LNCAP (cell line): ENCODE measurements at regions not wholly inside any gene's neighbourhood (a gene's known extent, or its start where the extent isn't known, plus 50 kb on each side); places are given as distances from the start of the nearest gene placed in this dataset.

Experiments
- CTCF ChIP-seq: fragments of 450-650 bp; IDR thresholded peaks from 2 replicates; pipeline ENCODE4 v1.5.1; 2017; ENCODE audit warnings: mild to moderate bottlenecking

DNA sequence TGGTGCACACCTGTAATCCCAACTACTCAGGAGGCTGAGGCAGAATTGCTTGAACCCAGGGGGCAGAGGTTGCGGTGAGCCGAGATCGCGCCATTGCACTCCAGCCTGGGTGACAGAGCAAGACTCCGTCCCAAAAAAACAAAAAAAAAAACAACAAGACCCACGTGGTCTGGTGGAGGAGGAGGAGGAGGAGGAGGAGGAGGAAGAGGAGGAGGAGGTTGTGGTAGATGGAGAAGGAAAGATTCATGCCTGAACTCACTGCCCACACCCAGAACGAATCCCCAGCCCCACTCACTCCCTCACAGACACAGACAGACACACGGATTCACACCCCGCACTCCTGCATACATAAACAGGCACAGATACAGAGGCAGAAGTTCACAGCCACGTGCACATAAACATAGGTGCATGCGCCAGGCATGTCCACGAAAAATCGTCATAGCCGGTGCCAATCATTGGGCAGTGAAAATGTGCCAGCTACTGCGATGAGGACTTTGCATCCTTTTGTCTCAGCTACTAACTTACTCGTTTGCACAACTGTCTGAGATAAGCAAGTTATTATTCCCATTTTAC lies 138.5 kb downstream of the WSCD1 start:
- no peak for TF ChIP-seq CTCF

GRCh38 chr17:6205525-6205924 lies 135.3 kb downstream of the WSCD1 start:
- TF ChIP-seq CTCF = no peak

GRCh38 chr17:6205033-6205432 lies 134.9 kb downstream of the WSCD1 start:
- TF ChIP-seq CTCF = no peak

- no peak for TF ChIP-seq CTCF
These were observed 134.1 kb downstream of the WSCD1 start for GRCh38 chr17:6204203-6204722.

DNA sequence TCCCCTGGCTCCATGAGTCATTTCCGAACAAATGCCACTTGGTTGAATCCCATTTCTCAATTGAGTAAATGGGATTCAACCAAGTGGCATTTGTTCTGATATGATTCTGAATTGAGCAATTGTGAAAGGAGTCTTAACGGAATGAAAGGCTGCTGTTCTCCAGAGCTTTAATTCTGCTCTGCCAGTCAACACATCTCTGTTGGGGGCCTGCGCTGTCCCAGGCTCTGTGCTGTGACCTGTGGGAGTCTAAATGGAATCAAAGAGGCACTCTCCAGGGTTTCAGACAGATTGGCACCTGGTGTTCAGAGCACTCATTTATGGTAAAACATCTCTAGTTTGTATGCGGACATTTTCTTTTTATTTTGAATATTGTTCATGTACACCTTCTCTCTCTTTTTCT lies 126.2 kb downstream of the WSCD1 start:
- TF ChIP-seq CTCF = no peak

GRCh38 chr17:6195123-6195522 lies 124.9 kb downstream of the WSCD1 start:
- TF ChIP-seq CTCF = no peak

GRCh38 chr17:6191405-6192324 lies 121.5 kb downstream of the WSCD1 start:
- TF ChIP-seq CTCF = no peak
